ENCODE measurements at regions not wholly inside any gene's neighbourhood (a gene's known extent, or its start where the extent isn't known, plus 50 kb on each side); places are given as distances from the start of the nearest gene placed in this dataset.

DNA sequence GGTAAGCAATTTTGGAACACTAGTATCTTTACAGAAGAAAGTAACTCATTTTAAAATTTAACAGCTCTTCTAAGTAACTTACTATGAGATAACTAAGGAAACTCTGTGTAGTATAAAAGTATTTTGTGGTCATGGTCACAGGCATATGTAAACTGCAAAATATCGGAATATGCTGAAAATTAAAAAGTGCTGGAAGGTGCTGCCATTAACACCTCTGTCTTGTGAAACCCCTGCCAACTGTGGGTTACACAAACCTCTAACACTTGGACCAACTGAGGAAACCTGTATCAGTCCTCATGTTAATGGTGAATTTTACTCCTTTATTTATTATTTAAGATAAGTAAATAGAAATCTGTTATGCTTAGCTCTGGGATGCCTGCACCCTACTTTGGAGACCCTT, 206.7 kb downstream of the LACC1 start:
- TF ChIP-seq, protein P1, sequence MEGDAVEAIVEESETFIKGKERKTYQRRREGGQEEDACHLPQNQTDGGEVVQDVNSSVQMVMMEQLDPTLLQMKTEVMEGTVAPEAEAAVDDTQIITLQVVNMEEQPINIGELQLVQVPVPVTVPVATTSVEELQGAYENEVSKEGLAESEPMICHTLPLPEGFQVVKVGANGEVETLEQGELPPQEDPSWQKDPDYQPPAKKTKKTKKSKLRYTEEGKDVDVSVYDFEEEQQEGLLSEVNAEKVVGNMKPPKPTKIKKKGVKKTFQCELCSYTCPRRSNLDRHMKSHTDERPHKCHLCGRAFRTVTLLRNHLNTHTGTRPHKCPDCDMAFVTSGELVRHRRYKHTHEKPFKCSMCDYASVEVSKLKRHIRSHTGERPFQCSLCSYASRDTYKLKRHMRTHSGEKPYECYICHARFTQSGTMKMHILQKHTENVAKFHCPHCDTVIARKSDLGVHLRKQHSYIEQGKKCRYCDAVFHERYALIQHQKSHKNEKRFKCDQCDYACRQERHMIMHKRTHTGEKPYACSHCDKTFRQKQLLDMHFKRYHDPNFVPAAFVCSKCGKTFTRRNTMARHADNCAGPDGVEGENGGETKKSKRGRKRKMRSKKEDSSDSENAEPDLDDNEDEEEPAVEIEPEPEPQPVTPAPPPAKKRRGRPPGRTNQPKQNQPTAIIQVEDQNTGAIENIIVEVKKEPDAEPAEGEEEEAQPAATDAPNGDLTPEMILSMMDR (IDR thresholded peaks at IDR 0.05; ENCODE audit: insufficient read depth, low read depth, low read length): no peak
- H3K4me3 ChIP-seq (ENCODE audit: low read depth, low read length): no peak overlapping the region
- no peaks in the 10 kb centered on the region for H3K27me3 ChIP-seq (ENCODE audit: control insufficient read depth, insufficient read depth, low read length)
- no peaks in the 10 kb centered on the region for H3K36me3 ChIP-seq (ENCODE audit: control insufficient read depth, insufficient read depth, low read length)
- no peak for DNase-seq (ENCODE audit: low read depth)
- POLR2A ChIA-PET: no interaction called here
- CTCF ChIA-PET: no interaction called here

DNA sequence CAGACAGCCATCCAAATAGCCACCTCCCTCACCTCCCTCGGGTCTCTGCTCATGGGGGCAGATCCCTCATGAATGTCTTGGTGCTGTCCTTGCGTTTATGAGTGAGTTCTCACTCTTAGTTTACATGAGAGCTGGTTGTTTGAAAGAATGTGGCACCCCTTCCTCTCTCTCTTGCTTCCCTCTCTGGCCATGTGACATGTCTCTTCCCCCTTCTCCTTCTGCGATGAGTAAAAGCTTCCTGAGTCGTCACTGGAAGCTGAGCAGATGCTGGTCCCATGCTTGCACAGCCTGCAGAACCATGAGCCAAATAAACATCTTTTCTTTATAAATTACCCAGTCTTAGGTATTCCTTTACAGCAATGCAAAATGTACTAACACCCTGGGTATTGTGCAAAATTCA, 208.7 kb downstream of the LACC1 start:
- Histone ChIP-seq H3K36me3 (ENCODE audit: control insufficient read depth, insufficient read depth, low read length) (no peaks in the 10 kb centered on the region), H3K27me3 (ENCODE audit: control insufficient read depth, insufficient read depth, low read length) (no peaks in the 10 kb centered on the region), H3K4me3 (ENCODE audit: low read depth, low read length) (no peak overlapping the region)
- ChIA-PET POLR2A (no interaction called here), CTCF (no interaction called here)
- TF ChIP-seq, protein P1 (IDR thresholded peaks at IDR 0.05; ENCODE audit: insufficient read depth, low read depth, low read length): no peak
- DNase-seq (ENCODE audit: low read depth): no peak

DNA sequence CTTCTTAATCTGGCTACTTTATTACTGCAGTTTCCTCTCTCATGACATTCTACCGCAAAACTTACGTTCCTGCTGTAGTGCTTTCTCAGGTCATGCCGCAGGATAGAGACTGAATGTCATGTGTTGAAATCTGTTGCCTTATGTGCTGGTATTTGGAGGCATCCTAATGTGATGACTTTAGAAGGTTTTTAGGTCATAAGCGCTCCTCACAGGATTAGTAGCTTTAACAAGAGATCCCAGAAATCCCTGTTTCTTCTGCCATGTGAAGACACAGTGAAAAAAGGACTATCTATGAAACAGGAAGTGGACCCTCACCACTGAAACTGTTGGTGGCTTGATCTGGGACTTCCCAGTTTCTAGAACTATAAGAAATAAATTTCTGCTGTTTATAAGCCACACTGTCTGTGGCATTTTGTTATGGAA, 209.3 kb downstream of the LACC1 start:
- no peak for DNase-seq (ENCODE audit: low read depth)
- Histone ChIP-seq H3K4me3 (ENCODE audit: low read depth, low read length) (no peak overlapping the region), H3K27me3 (ENCODE audit: control insufficient read depth, insufficient read depth, low read length) (no peaks in the 10 kb centered on the region), H3K36me3 (ENCODE audit: control insufficient read depth, insufficient read depth, low read length) (no peaks in the 10 kb centered on the region)
- TF ChIP-seq, protein P1 (IDR thresholded peaks at IDR 0.05; ENCODE audit: insufficient read depth, low read depth, low read length): no peak
- POLR2A ChIA-PET: no interaction called here
- CTCF ChIA-PET: no interaction called here

DNA sequence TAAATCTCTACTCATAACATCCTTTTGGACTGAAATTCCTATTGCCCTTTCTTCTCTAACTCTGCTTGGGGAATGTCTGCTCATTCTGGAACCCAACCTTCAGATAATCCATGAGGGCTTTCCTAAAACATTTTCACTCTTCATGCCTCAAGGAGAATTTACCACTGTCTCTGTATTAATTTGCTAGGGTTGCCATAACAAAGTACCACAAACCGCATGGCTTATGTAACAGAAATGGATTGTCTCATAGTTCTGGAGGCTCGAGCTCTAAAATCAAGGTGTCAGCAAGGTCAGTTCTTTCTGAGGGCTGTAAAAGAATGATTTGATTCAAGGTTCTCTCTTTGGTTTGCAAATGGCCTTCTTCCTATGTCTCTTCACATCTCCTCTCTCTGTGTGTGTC, 209.7 kb downstream of the LACC1 start:
- TF ChIP-seq, protein P1 (IDR thresholded peaks at IDR 0.05; ENCODE audit: insufficient read depth, low read depth, low read length): no peak
- no peak overlapping the region for H3K4me3 ChIP-seq (ENCODE audit: low read depth, low read length)
- ChIA-PET CTCF (no interaction called here), POLR2A (no interaction called here)
- DNase-seq (ENCODE audit: low read depth): no peak
- H3K27me3 ChIP-seq (ENCODE audit: control insufficient read depth, insufficient read depth, low read length): no peaks in the 10 kb centered on the region
- no peaks in the 10 kb centered on the region for H3K36me3 ChIP-seq (ENCODE audit: control insufficient read depth, insufficient read depth, low read length)

DNA sequence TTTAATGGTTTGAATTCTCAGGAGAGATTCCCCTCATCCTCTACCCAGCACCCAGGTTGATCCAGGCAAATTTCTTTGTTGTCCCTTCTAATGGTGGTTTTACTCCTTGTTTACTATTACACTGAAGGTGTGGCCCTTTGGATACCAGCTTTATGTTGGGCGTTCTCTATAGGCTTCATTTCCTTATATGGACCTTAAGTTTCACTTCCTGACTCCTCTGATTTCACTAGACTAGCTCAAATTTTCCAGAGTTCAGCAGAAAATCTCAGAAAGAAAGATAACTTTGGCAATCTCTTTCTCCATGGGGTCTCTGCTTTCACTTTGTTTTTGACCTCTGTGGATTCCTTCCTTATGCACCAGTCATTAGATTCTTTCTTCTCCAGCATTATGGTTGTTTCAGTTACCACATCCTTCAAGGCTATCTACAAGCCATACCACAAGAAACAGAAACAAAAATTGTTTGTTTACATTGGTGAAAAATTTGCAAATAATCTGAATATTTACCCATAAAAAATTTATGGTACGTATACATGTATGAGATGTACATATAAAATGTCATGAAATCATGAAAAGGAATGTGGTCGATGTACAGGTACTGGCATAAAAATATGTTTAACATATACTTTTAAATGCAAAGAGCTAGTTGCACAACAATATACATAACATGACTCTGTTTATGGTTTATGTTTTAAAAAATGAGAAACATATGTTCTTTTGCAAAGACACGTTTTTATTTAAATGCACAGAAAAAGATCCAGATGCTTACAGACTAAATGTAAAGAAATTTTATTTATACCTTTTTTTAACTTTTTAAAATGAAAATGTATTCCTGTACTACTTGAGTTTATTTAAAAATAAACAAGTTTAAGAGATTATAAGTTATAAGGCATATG, 212.6 kb downstream of the LACC1 start:
- Histone ChIP-seq H3K36me3 (ENCODE audit: control insufficient read depth, insufficient read depth, low read length) (no peaks in the 10 kb centered on the region), H3K27me3 (ENCODE audit: control insufficient read depth, insufficient read depth, low read length) (peaks cover 5% of the 10 kb centered on the region; the same call in 1 of the 2 replicates), H3K4me3 (ENCODE audit: low read depth, low read length) (no peak overlapping the region)
- DNase-seq (ENCODE audit: low read depth): no peak
- TF ChIP-seq, protein P1 (IDR thresholded peaks at IDR 0.05; ENCODE audit: insufficient read depth, low read depth, low read length): no peak
- CTCF ChIA-PET: no interaction called here
- POLR2A ChIA-PET: interaction anchor here (0.6 kb wide), 1 partner anchor 50 kb away, joined by 3 read pairs; no protein-coding TSS in a partner anchor

All from BJ (cell line).